IMR-90 (cell line): ENCODE measurements at regions not wholly inside any gene's neighbourhood (a gene's known extent, or its start where the extent isn't known, plus 50 kb on each side); places are given as distances from the start of the nearest gene placed in this dataset.
"Not testable (repeated sequence)": the region's sequence is repeated elsewhere in the genome, so short reads cannot be mapped to it uniquely, and the experiment has no call there.

Experiments used
- ATAC-seq: fragments of 200-7000 bp; cut with Tn5 transposase; 2 replicates; pipeline ENCODE4 v1.9.1; 2020; ENCODE audit warnings: low read depth, mild to moderate bottlenecking, moderate library complexity
- BruUV-seq: library from RNA; stranded (reverse); fragments of 400-500 nt; replicated peaks from 2 replicates; lab custom pipeline; 2021; lab: Mats Ljungman, UMichigan
- CTCF ChIA-PET: fragments of 300-600 bp; formaldehyde crosslinking; extraction: SDS; loops from one replicate; lab custom pipeline; 2021; ENCODE audit warnings: antibody characterized with exemption; lab: Yijun Ruan, JAX
- POLR2A ChIA-PET: fragments of 300-600 bp; sonication (Branson Sonifier 250); formaldehyde crosslinking; loops from one replicate; lab custom pipeline; 2022; ENCODE audit warnings: antibody characterized with exemption; ENCODE audit not compliant: unreplicated experiment; lab: Charles Lee
- DNase-seq: peaks from one replicate; pipeline ENCODE4 v3.0.0; 2013
- H2AFZ ChIP-seq: replicated peaks from 2 replicates; pipeline ENCODE3; 2013; ENCODE audit warnings: low read length, mild to moderate bottlenecking; ENCODE audit not compliant: poor library complexity
- H2AK5ac ChIP-seq: 2 replicates; pipeline ENCODE4 v1.6.1; 2013; ENCODE audit warnings: low read depth, low read length, inconsistent platforms
- H2AK9ac ChIP-seq: replicated peaks from 2 replicates; pipeline ENCODE3; 2013; ENCODE audit warnings: mild to moderate bottlenecking, low read depth, low read length, moderate library complexity; ENCODE audit not compliant: poor library complexity
- H2BK120ac ChIP-seq: 2 replicates; pipeline ENCODE4 v1.6.1; 2013; ENCODE audit warnings: low read depth, low read length, inconsistent platforms
- H2BK15ac ChIP-seq: 3 replicates; pipeline ENCODE4 v1.6.1; 2013; ENCODE audit warnings: low read depth, low read length, inconsistent platforms
- H2BK20ac ChIP-seq: 2 replicates; pipeline ENCODE4 v1.6.1; 2013; ENCODE audit warnings: low read depth, mild to moderate bottlenecking, inconsistent platforms, low read length, moderate library complexity
- H2BK5ac ChIP-seq: 2 replicates; pipeline ENCODE4 v1.6.1; 2013; ENCODE audit warnings: mild to moderate bottlenecking, low read depth, low read length, inconsistent platforms; ENCODE audit not compliant: poor library complexity, severe bottlenecking
- H3K14ac ChIP-seq: replicated peaks from 2 replicates; pipeline ENCODE4 v1.6.1; 2013; ENCODE audit warnings: low read depth, low read length, inconsistent platforms
- H3K18ac ChIP-seq: 2 replicates; pipeline ENCODE4 v1.6.1; 2013; ENCODE audit warnings: low read depth, low read length, control low read depth
- H3K23ac ChIP-seq: 2 replicates; pipeline ENCODE4 v1.6.1; 2013; ENCODE audit warnings: low read depth, low read length, inconsistent platforms
- H3K27ac ChIP-seq: 2 replicates; pipeline ENCODE4 v1.5.1; 2013; ENCODE audit warnings: mild to moderate bottlenecking, control low read depth, low read length; ENCODE audit not compliant: insufficient read depth
- H3K27me3 ChIP-seq: 2 replicates; pipeline ENCODE4 v1.6.1; 2013; ENCODE audit warnings: low read length; ENCODE audit not compliant: control insufficient read depth, insufficient read depth
- H3K36me3 ChIP-seq: 2 replicates; pipeline ENCODE4 v1.6.1; 2013; ENCODE audit warnings: low read length, mixed read lengths; ENCODE audit not compliant: control insufficient read depth, insufficient read depth
- H3K4ac ChIP-seq: 2 replicates; pipeline ENCODE4 v1.6.1; 2013; ENCODE audit warnings: low read depth, low read length, inconsistent platforms
- H3K4me1 ChIP-seq: 2 replicates; pipeline ENCODE4 v1.6.1; 2013; ENCODE audit warnings: low read length, mixed read lengths; ENCODE audit not compliant: control insufficient read depth, insufficient read depth
- H3K4me2 ChIP-seq: 2 replicates; pipeline ENCODE4 v1.6.1; 2013; ENCODE audit warnings: low read depth, mild to moderate bottlenecking, control low read depth, low read length, moderate library complexity
- H3K4me3 ChIP-seq: 2 replicates; pipeline ENCODE4 v1.5.1; 2013; ENCODE audit warnings: low read depth, mild to moderate bottlenecking, control low read depth, low read length, moderate library complexity; ENCODE audit not compliant: insufficient read depth
- H3K56ac ChIP-seq: 2 replicates; pipeline ENCODE4 v1.6.1; 2013; ENCODE audit warnings: low read length, inconsistent platforms; ENCODE audit not compliant: insufficient read depth; ENCODE audit errors: extremely low read depth
- H3K79me1 ChIP-seq, 2 experiments: 2 replicates each; pipeline ENCODE4 v1.6.1; 2013; ENCODE audit warnings: low read length in 2 of 2, inconsistent platforms in 1 of 2, low read depth in 1 of 2
- H3K9ac ChIP-seq: 2 replicates; pipeline ENCODE4 v1.6.1; 2013; ENCODE audit warnings: low read depth, low read length, control low read depth
- H3K9me1 ChIP-seq: 2 replicates; pipeline ENCODE4 v1.6.1; 2013; ENCODE audit warnings: low read length, inconsistent platforms; ENCODE audit not compliant: insufficient read depth
- H3K9me3 ChIP-seq: 2 replicates; pipeline ENCODE4 v1.6.1; 2013; ENCODE audit warnings: low read length; ENCODE audit not compliant: control insufficient read depth, insufficient read depth
- H4K20me1 ChIP-seq: 2 replicates; pipeline ENCODE4 v1.6.1; 2013; ENCODE audit warnings: low read length, inconsistent platforms; ENCODE audit not compliant: insufficient read depth
- H4K5ac ChIP-seq: 2 replicates; pipeline ENCODE4 v1.6.1; 2013; ENCODE audit warnings: mild to moderate bottlenecking, low read depth, low read length, control low read depth
- H4K8ac ChIP-seq, 2 experiments: 2 replicates each; pipeline ENCODE4 v1.6.1; 2013; ENCODE audit warnings: low read depth in 2 of 2, low read length in 2 of 2, control low read depth in 1 of 2, inconsistent platforms in 1 of 2
- H4K91ac ChIP-seq: 2 replicates; pipeline ENCODE4 v1.6.1; 2013; ENCODE audit warnings: low read depth, low read length, inconsistent platforms; ENCODE audit not compliant: insufficient read depth
- MAFK ChIP-seq: IDR thresholded peaks from 2 replicates; pipeline ENCODE4 v1.6.1; 2012; ENCODE audit warnings: low read depth, low read length, improper control_type of control experiment
- RCOR1 ChIP-seq: IDR thresholded peaks from 2 replicates; pipeline ENCODE4 v1.6.1; 2012; ENCODE audit warnings: mild to moderate bottlenecking, low read length, improper control_type of control experiment; ENCODE audit not compliant: insufficient replicate concordance
- WGBS, 2 experiments: methylation state at CpG; one replicate each; pipeline versions ENCODE4 v1.1.5 to v1.1.7; 2013; ENCODE audit warnings: missing lambda C conversion rate in 2 of 2; ENCODE audit not compliant: insufficient read length in 1 of 2; ENCODE audit errors: extremely low coverage in 2 of 2; 5-methylcytosine and 5-hydroxymethylcytosine counted together
- dilution Hi-C: fragments of 300-500 bp; cut with HindIII; formaldehyde crosslinking; loops from one replicate; pipeline ENCODE4 v1.14.3; 2018; ENCODE audit warnings: low sequenced_read_pairs; ENCODE audit not compliant: unreplicated experiment
- in situ Hi-C: fragments of 300-500 bp; cut with MboI; formaldehyde crosslinking; loops from 3 replicates; pipeline ENCODE4 v1.14.3; 2019; ENCODE audit warnings: low sequenced_read_pairs, inconsistent platforms, mixed read lengths
- intact Hi-C: fragments of 100-400 bp; cut with micrococcal nuclease; formaldehyde crosslinking; loops from 2 replicates; pipeline ENCODE4 v1.10.0; 2022

- no peak overlapping the region for H3K27ac ChIP-seq
- H2AFZ ChIP-seq: no peak overlapping the region
- H4K8ac ChIP-seq: no peak overlapping the region
- H3K56ac ChIP-seq: no peak overlapping the region
- H2AK5ac ChIP-seq: no peak overlapping the region
- no peak overlapping the region for H3K9ac ChIP-seq
- no peaks in the 10 kb centered on the region for H3K36me3 ChIP-seq
- TF ChIP-seq RCOR1 (no peak), MAFK (peak; percentile 51)
- no peaks in the 10 kb centered on the region for H3K27me3 ChIP-seq
- ChIA-PET POLR2A (no interaction called here), CTCF (interaction anchor here (0.6 kb wide), 1 partner anchor 135 kb away, joined by 3 read pairs; no protein-coding TSS in a partner anchor)
- no peak for DNase-seq
- no TSS peak for BruUV-seq
- H3K14ac ChIP-seq: no peak overlapping the region
- in situ Hi-C loops: no loop called here
- H4K91ac ChIP-seq: no peak overlapping the region
- intact Hi-C loops: no loop called here
- ATAC-seq: no peak
- no peak overlapping the region for H3K4me2 ChIP-seq
- H2BK120ac ChIP-seq: no peak overlapping the region
- H3K18ac ChIP-seq: no peak overlapping the region
- no peak overlapping the region for H4K5ac ChIP-seq
- no peak overlapping the region for H2AK9ac ChIP-seq
- no peak overlapping the region for H3K4ac ChIP-seq
- H3K9me1 ChIP-seq: no peaks in the 10 kb centered on the region
- no peak overlapping the region for H2BK20ac ChIP-seq
- H3K9me3 ChIP-seq: no peaks in the 10 kb centered on the region
- no peaks in the 10 kb centered on the region for H4K20me1 ChIP-seq
- H3K4me3 ChIP-seq: no peak overlapping the region
- dilution Hi-C loops: no loop called here
- no CpG with 5 or more reads among the region's 1 CpG for WGBS, 2 experiments
- no peaks in the 10 kb centered on the region for H3K79me1 ChIP-seq
- no peak overlapping the region for H2BK5ac ChIP-seq
- no peak overlapping the region for H3K23ac ChIP-seq
- H3K4me1 ChIP-seq: no peaks in the 10 kb centered on the region
- no peak overlapping the region for H2BK15ac ChIP-seq
These were observed 363.6 kb upstream of the EDIL3 start for GRCh38 chr5:84748313-84748712.

GRCh38 chr5:84746280-84746679 lies 361.6 kb upstream of the EDIL3 start:
- H3K56ac ChIP-seq, DNase-seq, dilution Hi-C loops, H2BK20ac ChIP-seq, H3K36me3 ChIP-seq, in situ Hi-C loops, H3K14ac ChIP-seq, ATAC-seq, H3K9me3 ChIP-seq, H3K9me1 ChIP-seq, H3K79me1 ChIP-seq, H2BK120ac ChIP-seq, H4K20me1 ChIP-seq, H4K5ac ChIP-seq, H3K4ac ChIP-seq, H3K18ac ChIP-seq, H2BK15ac ChIP-seq, H3K27me3 ChIP-seq, H3K9ac ChIP-seq, H3K27ac ChIP-seq, H3K23ac ChIP-seq, H3K4me2 ChIP-seq, H3K4me3 ChIP-seq, H2AK9ac ChIP-seq, H2AK5ac ChIP-seq, H3K4me1 ChIP-seq, POLR2A ChIA-PET, H2AFZ ChIP-seq, BruUV-seq, H4K91ac ChIP-seq, intact Hi-C loops, H4K8ac ChIP-seq, H2BK5ac ChIP-seq: not testable (repeated sequence)
- CTCF ChIA-PET: interaction anchor here (0.6 kb wide), 1 partner anchor 53 kb away, joined by 4 read pairs; no protein-coding TSS in a partner anchor
- WGBS, 2 experiments: no CpG with 5 or more reads among the region's 2 CpGs
